GM23338 (cell line): ENCODE measurements at regions not wholly inside any gene's neighbourhood (a gene's known extent, or its start where the extent isn't known, plus 50 kb on each side); places are given as distances from the start of the nearest gene placed in this dataset.

Experiments
- ATAC-seq: fragments of 200-7000 bp; cut with Tn5 transposase; 3 replicates; pipeline ENCODE4 v1.9.1; 2020
- DNase-seq: peaks from one replicate; pipeline ENCODE4 v3.0.0-alpha.2; 2015; ENCODE audit warnings: low spot score
- H2AFZ ChIP-seq: fragments of 200-600 bp; sonication (generic); 2 replicates; pipeline ENCODE4 v1.8.0; 2016; ENCODE audit warnings: antibody characterized with exemption, mild to moderate bottlenecking, moderate library complexity
- H3F3A ChIP-seq: fragments of 200-600 bp; sonication (generic); replicated peaks from 2 replicates; pipeline ENCODE4 v1.8.0; 2017; ENCODE audit warnings: antibody characterized with exemption, mixed run types, low read depth
- H3K27ac ChIP-seq: fragments of 200-600 bp; sonication (generic); 2 replicates; pipeline ENCODE4 v1.6.1; 2016; ENCODE audit warnings: low read depth
- H3K27me3 ChIP-seq: fragments of 200-600 bp; sonication (generic); 2 replicates; pipeline ENCODE4 v1.8.0; 2016; ENCODE audit warnings: mild to moderate bottlenecking, mixed run types, moderate library complexity; ENCODE audit not compliant: insufficient read depth
- H3K36me3 ChIP-seq: fragments of 200-600 bp; sonication (generic); 2 replicates; pipeline ENCODE4 v1.8.0; 2016; ENCODE audit warnings: mild to moderate bottlenecking; ENCODE audit not compliant: insufficient read depth
- H3K4me1 ChIP-seq: fragments of 200-600 bp; sonication (generic); 2 replicates; pipeline ENCODE4 v1.8.0; 2016; ENCODE audit warnings: mild to moderate bottlenecking, moderate library complexity; ENCODE audit not compliant: insufficient read depth
- H3K4me2 ChIP-seq: fragments of 200-600 bp; sonication (generic); 2 replicates; pipeline ENCODE4 v1.7.1; 2017; ENCODE audit warnings: mixed run types
- H3K4me3 ChIP-seq: fragments of 200-600 bp; sonication (generic); 2 replicates; pipeline ENCODE4 v1.6.1; 2016; ENCODE audit warnings: mixed run types
- H3K79me2 ChIP-seq: fragments of 200-600 bp; sonication (generic); replicated peaks from 2 replicates; pipeline ENCODE4 v1.8.0; 2017; ENCODE audit warnings: mild to moderate bottlenecking; ENCODE audit not compliant: insufficient read depth
- H3K9me2 ChIP-seq: fragments of 200-600 bp; sonication (generic); 2 replicates; pipeline ENCODE4 v1.8.0; 2017; ENCODE audit not compliant: insufficient read depth
- H4K20me1 ChIP-seq: fragments of 200-600 bp; sonication (generic); replicated peaks from 2 replicates; pipeline ENCODE4 v1.8.0; 2017; ENCODE audit warnings: mild to moderate bottlenecking; ENCODE audit not compliant: insufficient read depth
- H3K27ac Mint-ChIP-seq: 2 replicates; pipeline ENCODE4 v1.8.0; 2020; ENCODE audit warnings: inconsistent platforms, mild to moderate bottlenecking, moderate library complexity, mixed read lengths
- H3K27me3 Mint-ChIP-seq: 3 replicates; pipeline ENCODE4 v1.8.0; 2022; ENCODE audit warnings: low read depth, mild to moderate bottlenecking, moderate library complexity, mixed read lengths, inconsistent platforms; ENCODE audit not compliant: insufficient read depth, poor library complexity
- H3K36me3 Mint-ChIP-seq: 3 replicates; pipeline ENCODE4 v1.8.0; 2021; ENCODE audit warnings: low read depth, mild to moderate bottlenecking, inconsistent platforms, moderate library complexity, mixed read lengths
- H3K4me1 Mint-ChIP-seq: 3 replicates; pipeline ENCODE4 v1.8.0; 2020; ENCODE audit warnings: mild to moderate bottlenecking, inconsistent platforms, mixed read lengths
- H3K4me3 Mint-ChIP-seq: 3 replicates; pipeline ENCODE4 v1.8.0; 2021; ENCODE audit warnings: moderate library complexity, mild to moderate bottlenecking, inconsistent platforms, mixed read lengths
- H3K9me3 Mint-ChIP-seq: 3 replicates; pipeline ENCODE4 v1.8.0; 2020; ENCODE audit warnings: moderate library complexity, mild to moderate bottlenecking, inconsistent platforms, mixed read lengths
- CREB1 ChIP-seq: fragments of 250-450 bp; sonication (Bioruptor Pico); IDR thresholded peaks from 2 replicates; pipeline ENCODE4 v1.5.0; 2020; ENCODE audit warnings: low read depth, mild to moderate bottlenecking, moderate library complexity
- CTCF ChIP-seq, 2 experiments: fragments of 200-600 bp in 1 of 2; sonication (generic) in 1 of 2; conservative IDR thresholded peaks; 2 replicates each; pipeline versions ENCODE4 v1.5.1 to v1.6.1; 2016 to 2017; ENCODE audit warnings: antibody characterized with exemption in 2 of 2, low read depth in 2 of 2, mild to moderate bottlenecking in 2 of 2, moderate library complexity in 1 of 2
- ETS1 ChIP-seq: IDR thresholded peaks from 2 replicates; pipeline ENCODE4 v1.6.1; 2016; ENCODE audit warnings: antibody characterized with exemption
- EZH2 ChIP-seq: fragments of 200-600 bp; sonication (generic); IDR thresholded peaks from one replicate; pipeline ENCODE4 v1.8.0; 2017; ENCODE audit warnings: antibody characterized with exemption, mild to moderate bottlenecking, low read depth; ENCODE audit not compliant: unreplicated experiment
- EZH2phosphoT487 ChIP-seq: fragments of 200-600 bp; sonication (generic); IDR thresholded peaks from one replicate; pipeline ENCODE4 v1.8.1; 2018; ENCODE audit warnings: antibody characterized with exemption; ENCODE audit not compliant: unreplicated experiment
- JUNB ChIP-seq: IDR thresholded peaks from one replicate; pipeline ENCODE4 v1.6.1; 2016; ENCODE audit warnings: antibody characterized with exemption; ENCODE audit not compliant: unreplicated experiment
- NANOG ChIP-seq: IDR thresholded peaks from 2 replicates; pipeline ENCODE4 v1.6.1; 2016; ENCODE audit warnings: antibody characterized with exemption, borderline replicate concordance
- POLR2AphosphoS5 ChIP-seq: IDR thresholded peaks from 2 replicates; pipeline ENCODE4 v1.6.1; 2016; ENCODE audit warnings: antibody characterized with exemption, low read depth
- REST ChIP-seq: IDR thresholded peaks from one replicate; pipeline ENCODE4 v1.6.1; 2018; ENCODE audit warnings: antibody characterized with exemption; ENCODE audit not compliant: unreplicated experiment
- STAT1 ChIP-seq: IDR thresholded peaks from one replicate; pipeline ENCODE4 v1.6.1; 2016; ENCODE audit warnings: antibody characterized with exemption; ENCODE audit not compliant: unreplicated experiment
- ZNF114 ChIP-seq: fragments of 250-450 bp; sonication (Bioruptor Pico); IDR thresholded peaks from 2 replicates; pipeline ENCODE4 v1.5.0; 2020; ENCODE audit warnings: mild to moderate bottlenecking, moderate library complexity
- ZNF331 ChIP-seq: fragments of 250-450 bp; sonication (Bioruptor Pico); IDR thresholded peaks from 2 replicates; pipeline ENCODE4 v1.5.0; 2020; ENCODE audit warnings: low read depth, mild to moderate bottlenecking, moderate library complexity
- ZNF462 ChIP-seq: fragments of 250-450 bp; sonication (Bioruptor Pico); IDR thresholded peaks from 2 replicates; pipeline ENCODE4 v1.5.0; 2020; ENCODE audit warnings: mild to moderate bottlenecking, moderate library complexity

GRCh38 chr20:19070681-19071445 is 141.6 kb upstream of the SLC24A3 start:
- Histone ChIP-seq H4K20me1 (no peaks in the 10 kb centered on the region), H3F3A (no peaks in the 10 kb centered on the region), H3K27me3 (no peaks in the 10 kb centered on the region), H2AFZ (0 out of 2 replicates have a peak overlapping the region, but pooled peaks have one; percentile 10), H3K79me2 (no peaks in the 10 kb centered on the region), H3K36me3 (no peaks in the 10 kb centered on the region), H3K4me3 (no peak overlapping the region), H3K4me1 (peaks cover 7% of the 10 kb centered on the region; the same call in 1 of the 2 replicates), H3K9me2 (peaks cover 6% of the 10 kb centered on the region), H3K27ac (no peak overlapping the region), H3K4me2 (no peak overlapping the region)
- no peak overlapping the region for H3K27ac Mint-ChIP-seq
- H3K4me1 Mint-ChIP-seq: peaks cover 21% of the 10 kb centered on the region
- H3K36me3 Mint-ChIP-seq: peaks cover 16% of the 10 kb centered on the region; the same call in 2 of the 3 replicates
- peaks cover 1% of the 10 kb centered on the region for H3K27me3 Mint-ChIP-seq
- TF ChIP-seq EZH2 (no peak), STAT1 (no peak), ZNF331 (CRISPR knock-in tag) (no peak), REST (no peak), EZH2phosphoT487 (no peak), ZNF462 (CRISPR knock-in tag) (no peak), JUNB (no peak), POLR2AphosphoS5 (no peak), CREB1 (no peak), NANOG (no peak), ZNF114 (CRISPR knock-in tag) (no peak), CTCF (conservative IDR thresholded peaks at IDR 0.05; ENCODE audit: low read depth in 2 of 2) (no peak), ETS1 (no peak)
- DNase-seq: no peak
- peaks cover 30% of the 10 kb centered on the region for H3K9me3 Mint-ChIP-seq
- no peak overlapping the region for H3K4me3 Mint-ChIP-seq
- no peak for ATAC-seq
